Neural progenitor cell (in vitro differentiated cells): ENCODE measurements at regions not wholly inside any gene's neighbourhood (a gene's known extent, or its start where the extent isn't known, plus 50 kb on each side); places are given as distances from the start of the nearest gene placed in this dataset.

Source experiments
- EZH2 ChIP-seq: fragments of 200-600 bp; sonication (generic); IDR thresholded peaks from 2 replicates; pipeline ENCODE4 v1.6.1; 2017; ENCODE audit warnings: antibody characterized with exemption, mild to moderate bottlenecking, moderate library complexity
- TF ChIP-seq, protein P1 (sequence below): fragments of 200-600 bp; sonication (generic); IDR thresholded peaks from 2 replicates; pipeline ENCODE4 v1.5.1; 2017; ENCODE audit warnings: antibody characterized with exemption, mild to moderate bottlenecking

DNA sequence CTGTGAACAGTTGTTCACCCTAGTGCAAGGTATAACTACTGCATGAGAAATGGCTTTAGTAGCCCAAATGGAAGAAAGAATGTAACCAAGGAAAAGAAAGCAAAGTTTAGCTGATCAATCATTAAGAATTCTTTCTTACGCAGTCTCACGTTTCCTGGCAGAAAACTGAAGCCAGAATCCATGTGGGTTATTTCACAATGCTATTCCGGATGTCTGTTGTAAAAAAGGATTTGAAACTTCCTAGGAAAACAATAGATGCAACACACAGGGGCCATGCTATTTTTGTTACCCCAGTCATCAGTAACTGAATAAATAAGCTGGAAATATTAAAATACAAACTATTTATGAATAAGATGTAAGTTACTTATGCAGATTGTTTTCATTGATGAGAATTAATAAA lies 802.5 kb downstream of the CDH8 start:
- TF ChIP-seq, protein P1, sequence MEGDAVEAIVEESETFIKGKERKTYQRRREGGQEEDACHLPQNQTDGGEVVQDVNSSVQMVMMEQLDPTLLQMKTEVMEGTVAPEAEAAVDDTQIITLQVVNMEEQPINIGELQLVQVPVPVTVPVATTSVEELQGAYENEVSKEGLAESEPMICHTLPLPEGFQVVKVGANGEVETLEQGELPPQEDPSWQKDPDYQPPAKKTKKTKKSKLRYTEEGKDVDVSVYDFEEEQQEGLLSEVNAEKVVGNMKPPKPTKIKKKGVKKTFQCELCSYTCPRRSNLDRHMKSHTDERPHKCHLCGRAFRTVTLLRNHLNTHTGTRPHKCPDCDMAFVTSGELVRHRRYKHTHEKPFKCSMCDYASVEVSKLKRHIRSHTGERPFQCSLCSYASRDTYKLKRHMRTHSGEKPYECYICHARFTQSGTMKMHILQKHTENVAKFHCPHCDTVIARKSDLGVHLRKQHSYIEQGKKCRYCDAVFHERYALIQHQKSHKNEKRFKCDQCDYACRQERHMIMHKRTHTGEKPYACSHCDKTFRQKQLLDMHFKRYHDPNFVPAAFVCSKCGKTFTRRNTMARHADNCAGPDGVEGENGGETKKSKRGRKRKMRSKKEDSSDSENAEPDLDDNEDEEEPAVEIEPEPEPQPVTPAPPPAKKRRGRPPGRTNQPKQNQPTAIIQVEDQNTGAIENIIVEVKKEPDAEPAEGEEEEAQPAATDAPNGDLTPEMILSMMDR: no peak
- TF ChIP-seq EZH2: no peak
